DND-41 (cell line): ENCODE measurements at regions not wholly inside any gene's neighbourhood (a gene's known extent, or its start where the extent isn't known, plus 50 kb on each side); places are given as distances from the start of the nearest gene placed in this dataset.

Source experiments
- EZH2 ChIP-seq: IDR thresholded peaks from 3 replicates; pipeline ENCODE4 v1.6.1; 2012; ENCODE audit warnings: borderline replicate concordance, low read depth, mild to moderate bottlenecking, moderate library complexity, low read length, inconsistent platforms; ENCODE audit not compliant: severe bottlenecking
- TF ChIP-seq, protein P1 (sequence below): IDR thresholded peaks from 2 replicates; pipeline ENCODE4 v1.5.1; 2012; ENCODE audit warnings: borderline replicate concordance, low read length, moderate library complexity, mild to moderate bottlenecking; ENCODE audit not compliant: poor library complexity, severe bottlenecking; ENCODE audit errors: extremely low read depth

GRCh38 chr14:105940534-105941225 is 414.3 kb downstream of the TMEM121 start:
- TF ChIP-seq, protein P1, sequence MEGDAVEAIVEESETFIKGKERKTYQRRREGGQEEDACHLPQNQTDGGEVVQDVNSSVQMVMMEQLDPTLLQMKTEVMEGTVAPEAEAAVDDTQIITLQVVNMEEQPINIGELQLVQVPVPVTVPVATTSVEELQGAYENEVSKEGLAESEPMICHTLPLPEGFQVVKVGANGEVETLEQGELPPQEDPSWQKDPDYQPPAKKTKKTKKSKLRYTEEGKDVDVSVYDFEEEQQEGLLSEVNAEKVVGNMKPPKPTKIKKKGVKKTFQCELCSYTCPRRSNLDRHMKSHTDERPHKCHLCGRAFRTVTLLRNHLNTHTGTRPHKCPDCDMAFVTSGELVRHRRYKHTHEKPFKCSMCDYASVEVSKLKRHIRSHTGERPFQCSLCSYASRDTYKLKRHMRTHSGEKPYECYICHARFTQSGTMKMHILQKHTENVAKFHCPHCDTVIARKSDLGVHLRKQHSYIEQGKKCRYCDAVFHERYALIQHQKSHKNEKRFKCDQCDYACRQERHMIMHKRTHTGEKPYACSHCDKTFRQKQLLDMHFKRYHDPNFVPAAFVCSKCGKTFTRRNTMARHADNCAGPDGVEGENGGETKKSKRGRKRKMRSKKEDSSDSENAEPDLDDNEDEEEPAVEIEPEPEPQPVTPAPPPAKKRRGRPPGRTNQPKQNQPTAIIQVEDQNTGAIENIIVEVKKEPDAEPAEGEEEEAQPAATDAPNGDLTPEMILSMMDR = no peak
- TF ChIP-seq EZH2 = no peak
